GM19438 (cell line): ENCODE measurements at regions not wholly inside any gene's neighbourhood (a gene's known extent, or its start where the extent isn't known, plus 50 kb on each side); places are given as distances from the start of the nearest gene placed in this dataset.
"Not testable (repeated sequence)": the region's sequence is repeated elsewhere in the genome, so short reads cannot be mapped to it uniquely, and the experiment has no call there.

Experiments
- ATAC-seq: cut with Tn5 transposase; IDR thresholded peaks from one replicate; pipeline ENCODE4 v1.9.1; 2021; ENCODE audit warnings: low read depth; ENCODE audit not compliant: unreplicated experiment

- ATAC-seq, result no peak
These were observed 929.2 kb downstream of the SLC4A3 start for GRCh38 chr2:220556658-220557057.

- ATAC-seq, result no peak
These were observed 932.8 kb downstream of the SLC4A3 start for GRCh38 chr2:220560192-220560591.

GRCh38 chr2:220562375-220563140, 935.1 kb downstream of the SLC4A3 start:
- no peak for ATAC-seq

- no peak for ATAC-seq
These were observed 940.9 kb downstream of the SLC4A3 start for GRCh38 chr2:220568296-220568695.

GRCh38 chr2:220569112-220569897, 941.9 kb downstream of the SLC4A3 start:
- ATAC-seq, result no peak

GRCh38 chr2:220572385-220572784, 945.0 kb downstream of the SLC4A3 start:
- ATAC-seq, result no peak

- no peak for ATAC-seq
These were observed 946.6 kb downstream of the SLC4A3 start for GRCh38 chr2:220574038-220574437.

- ATAC-seq, result no peak
These were observed 948.5 kb downstream of the SLC4A3 start for GRCh38 chr2:220575963-220576362.

GRCh38 chr2:220579452-220579851, 952.0 kb downstream of the SLC4A3 start:
- ATAC-seq, result no peak

- no peak for ATAC-seq
These were observed 952.7 kb downstream of the SLC4A3 start for GRCh38 chr2:220580113-220580512.

GRCh38 chr2:220583725-220584124, 956.3 kb downstream of the SLC4A3 start:
- no peak for ATAC-seq

GRCh38 chr2:220585241-220585640, 957.8 kb downstream of the SLC4A3 start:
- no peak for ATAC-seq

- ATAC-seq, result no peak
These were observed 959.6 kb downstream of the SLC4A3 start for GRCh38 chr2:220586980-220587530.

GRCh38 chr2:220588148-220588547, 960.7 kb downstream of the SLC4A3 start:
- ATAC-seq, result no peak

- no peak for ATAC-seq
These were observed 963.0 kb downstream of the SLC4A3 start for GRCh38 chr2:220590476-220590875.

- no peak for ATAC-seq
These were observed 966.1 kb downstream of the SLC4A3 start for GRCh38 chr2:220593526-220593925.

- no peak for ATAC-seq
These were observed 970.4 kb downstream of the EPHA4 start for GRCh38 chr2:220601674-220602073.

GRCh38 chr2:220613004-220613403, 959.1 kb downstream of the EPHA4 start:
- ATAC-seq, result not testable (repeated sequence)

GRCh38 chr2:220614064-220614463, 958.0 kb downstream of the EPHA4 start:
- ATAC-seq, result no peak

- ATAC-seq, result no peak
These were observed 952.4 kb downstream of the EPHA4 start for GRCh38 chr2:220619525-220620220.

GRCh38 chr2:220626603-220627002, 945.5 kb downstream of the EPHA4 start:
- ATAC-seq, result no peak
